Ishikawa (cell line): ENCODE measurements at regions not wholly inside any gene's neighbourhood (a gene's known extent, or its start where the extent isn't known, plus 50 kb on each side); places are given as distances from the start of the nearest gene placed in this dataset.

ENCODE experiments used
- CEBPB ChIP-seq: IDR thresholded peaks from 2 replicates; pipeline ENCODE4 v1.6.1; 2012
- CREB1 ChIP-seq: IDR thresholded peaks from 2 replicates; pipeline ENCODE4 v1.6.1; 2012; ENCODE audit warnings: low read depth
- EGR1 ChIP-seq: IDR thresholded peaks from 2 replicates; pipeline ENCODE4 v1.6.1; 2012
- EP300 ChIP-seq: IDR thresholded peaks from 2 replicates; pipeline ENCODE4 v1.6.1; 2012; ENCODE audit warnings: borderline replicate concordance
- MAX ChIP-seq: IDR thresholded peaks from 2 replicates; pipeline ENCODE4 v1.6.1; 2012
- NFIC ChIP-seq: IDR thresholded peaks from 2 replicates; pipeline ENCODE4 v1.6.1; 2012
- RAD21 ChIP-seq: IDR thresholded peaks from 2 replicates; pipeline ENCODE4 v1.6.1; 2012; ENCODE audit warnings: low read depth
- REST ChIP-seq: IDR thresholded peaks from 2 replicates; pipeline ENCODE4 v1.6.1; 2012; ENCODE audit warnings: low read depth, mild to moderate bottlenecking
- TAF1 ChIP-seq: IDR thresholded peaks from 2 replicates; pipeline ENCODE4 v1.6.1; 2012; ENCODE audit warnings: low read depth, mild to moderate bottlenecking
- TCF12 ChIP-seq: IDR thresholded peaks from 2 replicates; pipeline ENCODE4 v1.6.1; 2012; ENCODE audit warnings: low read depth
- TEAD4 ChIP-seq: IDR thresholded peaks from 2 replicates; pipeline ENCODE4 v1.6.1; 2012
- YY1 ChIP-seq: IDR thresholded peaks from 2 replicates; pipeline ENCODE4 v1.6.1; 2012; ENCODE audit warnings: low read depth
- ZBTB7A ChIP-seq: IDR thresholded peaks from 2 replicates; pipeline ENCODE4 v1.6.1; 2012; ENCODE audit warnings: low read depth

DNA sequence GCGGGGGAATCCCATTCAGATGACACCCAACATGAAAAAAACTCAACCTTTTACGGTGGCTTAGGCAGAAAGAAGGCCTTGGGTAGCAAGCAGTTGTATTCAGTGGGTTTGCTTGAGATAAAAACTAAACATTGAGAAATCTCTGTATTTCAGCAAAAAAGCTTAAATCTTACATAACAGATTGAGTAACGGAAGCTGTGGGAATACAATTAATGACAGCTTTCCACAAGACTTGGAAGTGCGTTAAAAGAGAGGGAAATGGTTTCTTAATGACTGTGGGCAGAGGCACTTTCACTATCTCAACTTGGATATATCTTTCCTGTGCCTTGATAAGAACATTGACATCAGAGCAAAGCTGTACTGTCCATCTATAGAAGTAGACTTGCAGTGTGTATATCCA is 418.5 kb upstream of the HS3ST1 start:
- TF ChIP-seq YY1, result no peak
- TF ChIP-seq CREB1, result no peak
- no peak for TF ChIP-seq ZBTB7A
- TF ChIP-seq NFIC, result no peak
- no peak for TF ChIP-seq REST
- no peak for TF ChIP-seq TEAD4
- TF ChIP-seq EGR1, result no peak
- TF ChIP-seq MAX, result no peak
- TF ChIP-seq TCF12, result no peak
- TF ChIP-seq RAD21, result no peak
- no peak for TF ChIP-seq CEBPB
- no peak for TF ChIP-seq TAF1
- no peak for TF ChIP-seq EP300
